Right cardiac atrium (tissue), 5 donors: ENCODE measurements at regions not wholly inside any gene's neighbourhood (a gene's known extent, or its start where the extent isn't known, plus 50 kb on each side); places are given as distances from the start of the nearest gene placed in this dataset.

Experiments
- ATAC-seq, 2 donors: fragments of 200-7000 bp; cut with Tn5 transposase; one replicate each; pipeline versions ENCODE4 v1.8.0 to v1.9.1; 2020; ENCODE audit warnings: moderate library complexity in 2 of 2, mild to moderate bottlenecking in 1 of 2
- DNase-seq, 3 donors: peaks; one replicate each; pipeline ENCODE4 v3.0.0-alpha.2; 2020
- H3K27ac ChIP-seq: one replicate; pipeline ENCODE4 v1.5.1; 2013; ENCODE audit warnings: mild to moderate bottlenecking, low read length, control low read depth, moderate library complexity
- H3K27me3 ChIP-seq: one replicate; pipeline ENCODE4 v1.6.1; 2013; ENCODE audit not compliant: control insufficient read depth, insufficient read depth
- H3K4me1 ChIP-seq: one replicate; pipeline ENCODE4 v1.6.1; 2013; ENCODE audit warnings: low read length; ENCODE audit not compliant: control insufficient read depth, insufficient read depth
- H3K4me3 ChIP-seq: one replicate; pipeline ENCODE4 v1.5.1; 2013; ENCODE audit warnings: low read length, control low read depth
- H3K9me3 ChIP-seq: one replicate; pipeline ENCODE4 v1.6.1; 2013; ENCODE audit warnings: low read length; ENCODE audit not compliant: control insufficient read depth
- WGBS: extraction: QIAGEN DNeasy Blood & Tissue Kit; methylation state at CpG from one replicate; pipeline ENCODE4 v1.1.7; 2013; 5-methylcytosine and 5-hydroxymethylcytosine counted together
- intact Hi-C, 4 donors: fragments of 100-400 bp; cut with DNase I; formaldehyde crosslinking; loops; one replicate each; pipeline versions ENCODE4 v1.11.0 to v1.14.0; 2022 to 2023
- donor health status: healthy with polysubstance abuse.
- donor health status: DM: no; HTN: yes; CAD: no.
- donor health status: DM: no; HTN: no; CAD: no.
- donor health status: DM: no; HTN: yes; CAD: no; lungs with severe emphysema.
- donor health status: DM: yes; HTN: yes; CAD: no.

DNA sequence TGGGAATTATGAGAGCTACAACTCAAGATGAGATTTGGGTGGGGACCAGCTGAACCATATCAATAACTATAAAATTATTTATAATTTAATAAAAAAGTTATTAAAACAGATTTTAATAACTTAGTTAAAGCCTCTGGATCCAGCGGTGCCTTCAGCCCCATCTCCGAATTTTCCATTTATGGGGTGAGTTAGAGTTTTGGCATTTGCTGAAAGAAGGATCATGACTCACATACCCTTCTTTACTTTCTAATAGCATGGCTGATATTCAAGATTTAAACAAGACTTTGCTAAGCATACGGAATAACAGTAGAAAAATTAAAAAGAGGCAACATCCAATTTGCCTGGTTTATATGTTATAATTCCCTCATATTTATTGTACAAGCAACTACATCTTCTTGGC, 94.5 kb downstream of the RDH14 start:
- DNase-seq (no peak), ATAC-seq (no peak)
- Histone ChIP-seq H3K27ac (no peak overlapping the region), H3K27me3 (no peaks in the 10 kb centered on the region), H3K4me3 (no peak overlapping the region), H3K9me3 (no peaks in the 10 kb centered on the region), H3K4me1 (peaks cover 2% of the 10 kb centered on the region)
- 91% methylated on average over 3 of the region's 3 CpGs for WGBS
- intact Hi-C loops, result no loop called here

DNA sequence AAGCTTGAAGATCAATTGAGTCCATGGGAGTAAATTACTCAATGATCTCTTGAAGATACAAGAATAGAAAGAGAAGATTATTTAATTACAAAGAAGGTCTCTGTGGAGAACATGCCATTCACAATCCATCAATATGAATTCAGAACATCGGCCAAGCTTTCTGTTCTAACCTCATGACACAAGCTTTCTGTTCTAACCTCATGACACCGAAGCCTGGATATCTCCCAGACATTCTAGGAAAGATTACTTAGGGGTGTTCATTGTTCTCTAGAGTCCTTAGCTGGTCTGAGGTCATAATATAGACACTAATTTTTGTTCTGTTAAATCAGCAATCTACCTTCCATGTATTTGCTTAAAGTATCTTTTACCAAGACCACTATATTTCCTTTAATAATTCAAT, 95.5 kb downstream of the RDH14 start:
- no peaks in the 10 kb centered on the region for H3K27me3 ChIP-seq
- no peak for ATAC-seq
- no peaks in the 10 kb centered on the region for H3K9me3 ChIP-seq
- peaks cover 2% of the 10 kb centered on the region for H3K4me1 ChIP-seq
- 64% methylated on average over 2 of the region's 2 CpGs for WGBS
- no peak overlapping the region for H3K27ac ChIP-seq
- intact Hi-C loops, result no loop called here
- DNase-seq, result no peak
- no peak overlapping the region for H3K4me3 ChIP-seq

DNA sequence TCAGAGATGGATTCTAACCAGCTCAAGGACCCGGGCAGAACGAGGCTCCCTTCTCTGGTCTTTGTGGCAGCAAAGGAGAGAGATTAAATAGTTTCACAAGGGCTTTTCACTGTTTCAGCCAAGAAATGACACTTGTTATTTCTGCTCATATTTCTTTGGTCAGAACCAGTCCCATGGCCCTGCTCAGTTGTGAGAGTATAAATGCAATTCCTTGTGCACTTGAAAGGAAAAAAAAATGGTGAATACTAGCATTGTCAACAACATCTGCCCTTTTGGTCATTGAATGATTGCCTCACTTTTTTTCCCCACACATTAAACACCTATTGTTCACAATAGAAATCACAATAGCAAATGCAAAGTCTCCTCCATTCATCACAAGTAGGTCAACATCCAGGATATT, 104.4 kb downstream of the RDH14 start:
- Histone ChIP-seq H3K4me1 (peaks cover 1% of the 10 kb centered on the region), H3K9me3 (no peaks in the 10 kb centered on the region), H3K27ac (no peak overlapping the region), H3K27me3 (no peaks in the 10 kb centered on the region), H3K4me3 (no peak overlapping the region)
- DNase-seq (peak in 1 of 3 donors; percentile 21), ATAC-seq (peak; percentile 67 to 76)
- intact Hi-C loops, result no loop called here
- 22% methylated on average over 2 of the region's 2 CpGs for WGBS

DNA sequence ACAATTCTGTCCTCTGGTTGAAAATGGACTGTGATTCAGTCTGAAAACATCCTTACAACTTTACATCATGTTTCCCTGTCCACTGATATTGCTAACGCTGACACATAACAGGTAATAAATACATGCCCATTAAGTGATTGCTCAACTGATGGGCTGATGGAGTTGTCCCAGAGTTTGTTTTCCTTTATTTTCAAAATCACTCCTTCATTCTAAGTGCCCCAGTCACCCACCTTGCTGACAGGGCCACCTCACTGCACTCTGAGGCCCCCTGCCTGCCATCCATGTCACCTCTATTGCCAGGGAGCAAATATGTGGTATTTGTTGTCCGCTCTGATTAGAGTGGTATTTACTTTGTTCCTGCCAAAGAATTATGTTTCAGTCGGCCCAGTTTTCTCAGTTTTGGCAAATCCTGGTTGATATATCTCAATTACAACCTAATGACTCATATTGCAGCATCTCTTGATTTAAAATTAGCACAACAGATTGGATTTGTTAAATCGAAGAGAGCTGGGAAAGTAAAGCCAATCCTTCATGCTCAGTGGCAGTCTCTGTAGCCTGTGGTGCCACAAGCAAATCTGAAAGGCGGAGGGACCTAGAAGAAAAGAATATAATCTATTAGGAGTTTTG, 105.1 kb downstream of the RDH14 start:
- Histone ChIP-seq H3K9me3 (no peaks in the 10 kb centered on the region), H3K27ac (peak overlapping the region; percentile 30), H3K27me3 (no peaks in the 10 kb centered on the region), H3K4me3 (no peak overlapping the region), H3K4me1 (peaks cover 1% of the 10 kb centered on the region)
- 44% methylated on average over 5 of the region's 5 CpGs for WGBS
- ATAC-seq (peak; percentile 58 to 74), DNase-seq (peak in 2 of 3 donors; percentile 60 to 65)
- intact Hi-C loops, result no loop called here

DNA sequence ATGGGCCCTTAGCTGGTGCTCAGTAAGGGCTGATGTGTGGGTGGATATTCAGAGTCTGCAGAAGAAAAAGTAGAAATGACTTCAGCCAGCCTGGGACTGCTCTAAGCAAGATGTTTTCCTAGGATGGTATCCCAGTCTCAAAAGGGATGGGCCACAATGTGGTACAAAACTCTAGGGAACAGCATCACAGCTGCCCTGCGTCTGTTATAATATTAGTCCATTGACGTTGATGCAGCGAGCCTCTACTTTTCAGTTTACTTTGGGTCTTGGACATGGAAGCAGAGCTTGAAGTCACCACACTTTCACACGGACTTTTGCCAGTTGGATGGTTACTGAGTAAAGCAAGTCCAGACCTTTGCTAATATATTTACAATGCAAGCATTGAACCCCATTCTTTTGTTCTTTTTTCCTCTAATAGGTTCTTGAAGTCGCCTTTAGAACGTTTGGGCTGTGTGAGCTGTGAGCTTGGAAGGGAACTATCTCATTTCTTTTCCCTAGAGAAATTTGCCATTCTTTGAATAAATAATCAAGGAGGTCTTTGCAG, 105.7 kb downstream of the RDH14 start:
- H3K27ac ChIP-seq, result no peak overlapping the region
- H3K4me1 ChIP-seq, result peaks cover 1% of the 10 kb centered on the region
- WGBS, result 50% methylated on average over 6 of the region's 6 CpGs
- no peaks in the 10 kb centered on the region for H3K9me3 ChIP-seq
- DNase-seq (peak in 2 of 3 donors; percentile 32 to 60), ATAC-seq (peak; percentile 82 to 84)
- H3K4me3 ChIP-seq, result no peak overlapping the region
- H3K27me3 ChIP-seq, result no peaks in the 10 kb centered on the region
- intact Hi-C loops, result no loop called here

DNA sequence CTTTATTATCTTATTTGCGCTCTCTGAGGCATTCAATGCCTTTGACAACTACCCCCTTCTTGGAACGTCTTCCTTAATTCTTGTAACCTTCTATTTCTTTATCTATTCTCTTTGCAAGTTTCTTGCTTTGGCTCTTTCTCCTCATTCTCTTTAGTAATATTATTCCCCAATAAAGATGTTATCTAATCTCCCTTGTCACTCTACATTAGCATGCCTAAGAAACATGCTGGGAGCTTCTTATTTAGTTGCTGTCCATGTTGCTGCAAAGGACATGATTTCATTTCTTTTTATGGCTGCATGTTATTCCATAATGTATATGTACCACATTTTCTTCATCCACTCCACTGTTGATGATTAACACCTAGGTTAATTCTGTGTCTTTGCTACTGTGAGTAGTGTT, 113.7 kb downstream of the RDH14 start:
- H3K27me3 ChIP-seq, result no peaks in the 10 kb centered on the region
- no peaks in the 10 kb centered on the region for H3K9me3 ChIP-seq
- 57% methylated on average over 2 of the region's 2 CpGs for WGBS
- H3K27ac ChIP-seq, result no peak overlapping the region
- peaks cover 2% of the 10 kb centered on the region for H3K4me1 ChIP-seq
- intact Hi-C loops, result loop anchor here in 1 of 4 donors (10.0 kb wide), 1 partner anchor 298 kb away; no protein-coding TSS in a partner anchor
- no peak for DNase-seq
- no peak for ATAC-seq
- no peak overlapping the region for H3K4me3 ChIP-seq

DNA sequence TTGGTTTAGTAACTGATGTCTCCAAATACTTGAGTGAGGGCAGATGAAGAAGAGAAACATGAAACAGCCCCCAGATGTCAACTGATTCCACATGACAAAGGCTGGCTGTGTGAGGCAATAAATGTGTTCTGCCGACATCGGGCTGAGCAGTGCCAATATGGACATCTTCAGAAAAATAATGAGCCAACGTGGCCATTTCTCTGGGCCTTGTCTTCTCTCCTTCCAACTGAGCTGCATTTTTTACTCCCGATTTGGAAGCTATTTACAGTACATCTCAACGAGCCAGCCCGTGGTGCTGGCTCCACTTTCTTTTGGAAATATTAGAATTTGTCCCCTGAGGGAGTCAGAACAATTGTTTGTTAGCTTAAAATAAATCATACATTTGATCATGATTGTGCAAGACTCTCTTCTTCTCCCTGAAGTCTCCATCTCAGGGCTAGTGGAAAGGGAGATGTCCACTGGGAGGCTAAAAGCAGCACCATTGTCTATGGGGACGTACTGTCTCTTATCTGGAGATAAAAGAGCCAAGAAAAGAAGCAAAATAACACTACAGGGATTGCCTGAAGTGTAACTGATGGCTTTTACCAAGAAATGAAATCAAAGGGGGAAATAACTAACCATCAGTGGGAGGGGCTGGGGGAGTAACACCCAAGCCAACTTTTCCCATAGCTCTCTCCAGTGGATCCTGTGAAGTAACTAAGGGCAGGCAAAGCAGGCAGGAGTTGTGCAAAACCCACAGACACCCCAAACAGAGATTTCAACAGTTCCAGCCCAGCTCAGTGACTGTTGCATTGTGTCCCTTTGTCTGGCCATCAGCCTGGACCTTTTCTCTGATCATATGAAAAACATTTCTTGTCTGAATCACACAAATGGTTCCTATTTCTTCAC, 114.8 kb downstream of the RDH14 start:
- H3K4me3 ChIP-seq, result no peak overlapping the region
- peaks cover 2% of the 10 kb centered on the region for H3K4me1 ChIP-seq
- intact Hi-C loops, result loop anchor here in 1 of 4 donors (10.0 kb wide), 1 partner anchor 299 kb away; no protein-coding TSS in a partner anchor
- WGBS, result 32% methylated on average over 7 of the region's 7 CpGs
- H3K27me3 ChIP-seq, result no peaks in the 10 kb centered on the region
- no peaks in the 10 kb centered on the region for H3K9me3 ChIP-seq
- ATAC-seq (peak; percentile 94), DNase-seq (peak in 2 of 3 donors; percentile 62 to 69)
- no peak overlapping the region for H3K27ac ChIP-seq

DNA sequence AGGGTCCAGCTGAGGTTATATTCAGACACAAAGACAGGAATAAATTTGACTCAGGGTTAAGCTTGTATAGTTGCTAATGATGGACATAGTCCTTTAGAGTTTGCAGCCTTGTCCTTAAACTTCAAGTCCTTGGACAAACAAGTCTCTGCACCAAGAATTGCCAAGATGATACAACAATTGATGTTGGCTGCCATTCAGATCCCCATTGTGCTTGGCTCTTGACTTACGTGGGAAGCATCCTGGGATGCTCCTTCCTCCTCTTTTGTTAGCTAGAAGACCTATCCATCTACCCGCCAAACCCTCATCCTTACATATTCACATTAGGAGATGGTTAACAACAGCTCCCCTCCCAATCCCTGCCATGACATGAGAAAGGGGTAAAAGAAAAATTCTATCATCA, 115.6 kb downstream of the RDH14 start:
- H3K4me1 ChIP-seq, result peaks cover 5% of the 10 kb centered on the region
- H3K27me3 ChIP-seq, result no peaks in the 10 kb centered on the region
- no peak for ATAC-seq
- H3K27ac ChIP-seq, result no peak overlapping the region
- H3K9me3 ChIP-seq, result no peaks in the 10 kb centered on the region
- no peak for DNase-seq
- intact Hi-C loops, result loop anchor here in 1 of 4 donors (10.0 kb wide), 1 partner anchor 300 kb away; no protein-coding TSS in a partner anchor
- H3K4me3 ChIP-seq, result no peak overlapping the region
- 55% methylated on average over 2 of the region's 2 CpGs for whole genome bisulfite sequencing

DNA sequence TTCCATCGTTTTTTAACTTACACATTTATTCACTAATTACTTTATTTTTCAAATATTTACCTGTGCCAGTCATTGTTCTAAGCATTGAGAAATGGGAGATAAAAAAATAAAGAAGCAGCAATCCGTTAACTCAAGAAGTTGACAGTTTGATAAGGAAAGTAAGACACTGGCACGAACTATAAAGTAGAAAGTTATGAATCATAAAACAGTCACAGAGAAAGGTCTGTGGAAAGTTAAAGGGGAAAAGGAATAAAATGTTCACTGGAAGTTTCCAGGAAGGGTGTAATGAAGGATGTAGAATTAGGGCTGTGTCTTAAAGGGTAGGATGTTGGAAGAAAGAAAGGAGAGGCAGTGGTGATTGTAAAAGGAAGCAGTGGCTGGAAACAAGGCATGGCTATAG, 118.9 kb downstream of the RDH14 start:
- H3K4me1 ChIP-seq, result peaks cover 5% of the 10 kb centered on the region
- H3K9me3 ChIP-seq, result no peaks in the 10 kb centered on the region
- DNase-seq (no peak), ATAC-seq (no peak)
- WGBS, result 67% methylated on average over 3 of the region's 3 CpGs
- H3K27ac ChIP-seq, result no peak overlapping the region
- H3K4me3 ChIP-seq, result no peak overlapping the region
- intact Hi-C loops, result loop anchor here in 1 of 4 donors (10.0 kb wide), 1 partner anchor 303 kb away; no protein-coding TSS in a partner anchor
- H3K27me3 ChIP-seq, result no peaks in the 10 kb centered on the region

DNA sequence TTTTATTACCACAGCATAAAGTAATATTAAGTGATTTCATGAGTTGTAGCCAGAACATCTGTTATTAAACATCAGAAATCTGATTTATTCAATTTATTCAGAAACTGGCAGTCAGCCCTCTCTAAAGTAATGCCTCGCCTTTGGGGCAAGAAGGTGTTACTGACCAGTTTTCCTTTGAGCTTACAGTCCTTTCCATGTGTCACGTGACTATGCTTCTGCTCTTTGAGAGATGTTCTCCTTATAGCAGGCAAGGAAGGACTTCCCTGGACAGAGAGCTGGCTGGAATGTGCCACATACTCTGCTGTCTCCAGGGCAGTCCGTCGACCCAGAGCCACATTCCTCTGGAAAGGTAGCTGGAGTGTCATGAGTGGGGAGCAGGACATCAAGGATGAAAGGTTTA, 119.7 kb downstream of the RDH14 start:
- no peak for ATAC-seq
- Histone ChIP-seq H3K4me1 (peaks cover 5% of the 10 kb centered on the region), H3K27ac (no peak overlapping the region), H3K9me3 (no peaks in the 10 kb centered on the region), H3K4me3 (no peak overlapping the region), H3K27me3 (no peaks in the 10 kb centered on the region)
- intact Hi-C loops, result loop anchor here in 1 of 4 donors (10.0 kb wide), 1 partner anchor 304 kb away; no protein-coding TSS in a partner anchor
- no peak for DNase-seq
- 79% methylated on average over 4 of the region's 4 CpGs for WGBS

DNA sequence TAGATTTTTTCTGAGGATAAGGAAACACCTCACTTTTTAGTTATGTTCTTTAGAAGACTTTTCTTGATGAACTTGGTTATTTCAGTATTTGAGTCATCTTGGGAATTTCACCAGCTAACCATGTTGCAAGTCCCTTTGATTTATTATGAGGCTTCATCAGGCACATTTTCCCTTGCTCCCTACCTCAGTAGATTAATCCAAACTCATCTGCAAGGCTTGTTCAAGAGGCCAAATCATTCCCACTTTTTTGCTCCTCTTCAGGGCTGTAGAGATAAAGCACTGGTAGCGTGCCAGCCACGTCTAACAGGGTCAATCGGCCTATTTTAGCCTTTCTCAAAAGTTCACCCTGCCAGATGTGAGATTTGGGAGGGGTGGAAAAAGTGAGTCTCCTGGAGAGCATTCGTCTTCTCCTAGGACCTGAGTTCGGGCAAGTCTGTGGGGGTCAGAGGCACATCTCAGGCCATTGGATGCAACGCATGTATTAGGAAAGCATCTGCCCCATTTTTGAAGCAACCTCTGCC, 120.3 kb downstream of the RDH14 start:
- Histone ChIP-seq H3K4me1 (peaks cover 2% of the 10 kb centered on the region), H3K4me3 (no peak overlapping the region), H3K27me3 (no peaks in the 10 kb centered on the region), H3K27ac (no peak overlapping the region), H3K9me3 (no peaks in the 10 kb centered on the region)
- intact Hi-C loops, result loop anchor here in 1 of 4 donors (10.0 kb wide), 1 partner anchor 305 kb away; no protein-coding TSS in a partner anchor
- DNase-seq, result no peak
- 69% methylated on average over 6 of the region's 6 CpGs for WGBS
- no peak for ATAC-seq
